OCI-LY7 (cell line): ENCODE measurements at regions not wholly inside any gene's neighbourhood (a gene's known extent, or its start where the extent isn't known, plus 50 kb on each side); places are given as distances from the start of the nearest gene placed in this dataset.
A peak's percentile ranks its signal among the peaks of the same experiment; 100 is the strongest.

Source experiments
- BruUV-seq: library from RNA; stranded (reverse); fragments of 400-500 nt; replicated peaks from 2 replicates; lab custom pipeline; 2021; lab: Mats Ljungman, UMichigan
- CTCF ChIA-PET: fragments of 300-600 bp; sonication (Branson Sonifier 250); formaldehyde crosslinking; loops from one replicate; lab custom pipeline; 2022; ENCODE audit warnings: antibody characterized with exemption; ENCODE audit not compliant: unreplicated experiment; lab: Charles Lee
- POLR2A ChIA-PET: fragments of 300-600 bp; sonication (Branson Sonifier 250); formaldehyde crosslinking; loops from one replicate; lab custom pipeline; 2022; ENCODE audit warnings: antibody characterized with exemption; lab: Charles Lee
- DNase-seq: peaks from one replicate; pipeline ENCODE4 v3.0.0-alpha.2; 2015; ENCODE audit warnings: low spot score
- H2AFZ ChIP-seq: fragments of 200-600 bp; sonication (generic), shearing (Covaris generic); 2 replicates; pipeline ENCODE4 v1.6.1; 2014; ENCODE audit warnings: mild to moderate bottlenecking, antibody characterized with exemption, low read length, moderate library complexity
- H3K27ac ChIP-seq: fragments of 200-600 bp; sonication (generic); 2 replicates; pipeline ENCODE4 v1.5.1; 2014; ENCODE audit warnings: mixed run types, low read depth, mild to moderate bottlenecking, moderate library complexity, low read length, inconsistent platforms; ENCODE audit not compliant: poor library complexity, severe bottlenecking
- H3K36me3 ChIP-seq: fragments of 200-600 bp; sonication (generic); 2 replicates; pipeline ENCODE4 v1.6.1; 2014; ENCODE audit warnings: mild to moderate bottlenecking, antibody characterized with exemption, low read length, moderate library complexity, mixed read lengths; ENCODE audit not compliant: insufficient read depth
- H3K4me1 ChIP-seq: fragments of 200-600 bp; sonication (generic); 2 replicates; pipeline ENCODE4 v1.5.1; 2014; ENCODE audit warnings: mild to moderate bottlenecking, low read length; ENCODE audit not compliant: insufficient read depth, poor library complexity, severe bottlenecking
- H3K4me2 ChIP-seq: fragments of 200-600 bp; sonication (generic); 2 replicates; pipeline ENCODE4 v1.6.1; 2014; ENCODE audit warnings: mild to moderate bottlenecking, low read length
- H3K4me3 ChIP-seq: fragments of 200-600 bp; sonication (generic); 2 replicates; pipeline ENCODE4 v1.5.1; 2014; ENCODE audit warnings: mild to moderate bottlenecking, low read depth, low read length; ENCODE audit not compliant: poor library complexity, severe bottlenecking
- H3K79me2 ChIP-seq: fragments of 200-600 bp; sonication (generic); 2 replicates; pipeline ENCODE4 v1.6.1; 2016; ENCODE audit warnings: low read depth, mild to moderate bottlenecking, low read length, moderate library complexity, mixed read lengths; ENCODE audit not compliant: insufficient read depth
- H3K9me2 ChIP-seq: fragments of 200-600 bp; sonication (generic); 2 replicates; pipeline ENCODE4 v1.6.1; 2016; ENCODE audit warnings: mild to moderate bottlenecking, low read length, mixed read lengths; ENCODE audit not compliant: insufficient read depth
- H3K9me3 ChIP-seq: fragments of 200-600 bp; sonication (generic); 2 replicates; pipeline ENCODE4 v1.6.1; 2014; ENCODE audit warnings: mild to moderate bottlenecking, mixed run types, low read length, mixed read lengths
- H4K20me1 ChIP-seq: fragments of 200-600 bp; sonication (generic); 2 replicates; pipeline ENCODE4 v1.6.1; 2014; ENCODE audit warnings: mild to moderate bottlenecking, antibody characterized with exemption, low read length, moderate library complexity, mixed read lengths; ENCODE audit not compliant: insufficient read depth
- EZH2phosphoT487 ChIP-seq: fragments of 200-600 bp; sonication (generic); IDR thresholded peaks from 2 replicates; pipeline ENCODE4 v1.6.1; 2018; ENCODE audit warnings: low read depth, borderline replicate concordance, mild to moderate bottlenecking, mixed run types, antibody characterized with exemption, low read length, moderate library complexity, mixed read lengths
- intact Hi-C: fragments of 100-400 bp; cut with micrococcal nuclease; formaldehyde crosslinking; loops from one replicate; pipeline ENCODE4 v1.10.0; 2022; ENCODE audit not compliant: unreplicated experiment
- TF ChIP-seq, protein P1 (sequence below): fragments of 200-600 bp; sonication (generic); conservative IDR thresholded peaks from 2 replicates; pipeline ENCODE4 v1.5.1; 2014; ENCODE audit warnings: mild to moderate bottlenecking, antibody characterized with exemption, low read length, moderate library complexity, mixed read lengths

DNA sequence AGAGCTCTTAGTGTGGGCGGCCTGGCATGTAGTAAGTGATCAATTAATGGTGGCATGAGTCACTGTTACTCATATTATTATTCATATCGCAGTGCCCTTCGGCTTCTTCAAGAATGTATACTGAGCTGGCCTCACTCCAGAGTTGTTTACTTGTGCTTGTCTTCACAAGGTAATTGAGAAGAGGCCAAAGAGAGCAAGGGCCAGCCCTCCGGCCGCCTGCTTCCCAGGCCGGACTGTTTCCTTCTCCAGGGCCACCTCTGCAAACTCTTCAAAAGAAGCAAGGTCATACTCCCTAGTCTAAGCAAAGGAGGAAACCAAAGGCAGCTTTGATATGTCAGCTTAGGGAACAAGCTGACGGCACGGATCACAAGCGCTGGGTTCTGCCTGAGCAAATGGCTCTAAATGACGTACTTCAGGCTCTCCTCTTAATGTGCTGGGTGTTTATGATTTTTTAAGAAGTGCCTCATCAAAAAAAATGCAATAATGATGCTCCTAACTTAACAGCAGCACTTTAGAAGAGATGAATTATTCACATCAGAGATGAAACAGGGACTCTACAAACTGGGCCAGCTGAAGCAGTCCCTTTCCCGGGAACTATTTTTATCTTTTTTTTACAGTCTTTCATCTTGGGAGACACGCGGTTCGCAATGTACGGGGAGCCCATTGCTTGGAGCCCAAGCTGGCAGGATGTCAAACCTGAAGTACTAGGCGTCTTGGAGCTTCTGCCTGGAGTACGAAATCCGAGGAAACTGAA is 65.6 kb upstream of the DLK1 start:
- Histone ChIP-seq H4K20me1 (no peaks in the 10 kb centered on the region), H2AFZ (no peak overlapping the region), H3K9me3 (no peaks in the 10 kb centered on the region), H3K4me1 (no peaks in the 10 kb centered on the region), H3K27ac (no peak overlapping the region), H3K4me2 (no peak overlapping the region), H3K79me2 (no peaks in the 10 kb centered on the region), H3K36me3 (no peaks in the 10 kb centered on the region), H3K9me2 (no peaks in the 10 kb centered on the region), H3K4me3 (no peak overlapping the region)
- ChIA-PET POLR2A (no interaction called here), CTCF (no interaction called here)
- no peak for DNase-seq
- TF ChIP-seq, protein P1, sequence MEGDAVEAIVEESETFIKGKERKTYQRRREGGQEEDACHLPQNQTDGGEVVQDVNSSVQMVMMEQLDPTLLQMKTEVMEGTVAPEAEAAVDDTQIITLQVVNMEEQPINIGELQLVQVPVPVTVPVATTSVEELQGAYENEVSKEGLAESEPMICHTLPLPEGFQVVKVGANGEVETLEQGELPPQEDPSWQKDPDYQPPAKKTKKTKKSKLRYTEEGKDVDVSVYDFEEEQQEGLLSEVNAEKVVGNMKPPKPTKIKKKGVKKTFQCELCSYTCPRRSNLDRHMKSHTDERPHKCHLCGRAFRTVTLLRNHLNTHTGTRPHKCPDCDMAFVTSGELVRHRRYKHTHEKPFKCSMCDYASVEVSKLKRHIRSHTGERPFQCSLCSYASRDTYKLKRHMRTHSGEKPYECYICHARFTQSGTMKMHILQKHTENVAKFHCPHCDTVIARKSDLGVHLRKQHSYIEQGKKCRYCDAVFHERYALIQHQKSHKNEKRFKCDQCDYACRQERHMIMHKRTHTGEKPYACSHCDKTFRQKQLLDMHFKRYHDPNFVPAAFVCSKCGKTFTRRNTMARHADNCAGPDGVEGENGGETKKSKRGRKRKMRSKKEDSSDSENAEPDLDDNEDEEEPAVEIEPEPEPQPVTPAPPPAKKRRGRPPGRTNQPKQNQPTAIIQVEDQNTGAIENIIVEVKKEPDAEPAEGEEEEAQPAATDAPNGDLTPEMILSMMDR, result no peak
- no peak for TF ChIP-seq EZH2phosphoT487
- no TSS peak for BruUV-seq
- intact Hi-C loops, result no loop called here

DNA sequence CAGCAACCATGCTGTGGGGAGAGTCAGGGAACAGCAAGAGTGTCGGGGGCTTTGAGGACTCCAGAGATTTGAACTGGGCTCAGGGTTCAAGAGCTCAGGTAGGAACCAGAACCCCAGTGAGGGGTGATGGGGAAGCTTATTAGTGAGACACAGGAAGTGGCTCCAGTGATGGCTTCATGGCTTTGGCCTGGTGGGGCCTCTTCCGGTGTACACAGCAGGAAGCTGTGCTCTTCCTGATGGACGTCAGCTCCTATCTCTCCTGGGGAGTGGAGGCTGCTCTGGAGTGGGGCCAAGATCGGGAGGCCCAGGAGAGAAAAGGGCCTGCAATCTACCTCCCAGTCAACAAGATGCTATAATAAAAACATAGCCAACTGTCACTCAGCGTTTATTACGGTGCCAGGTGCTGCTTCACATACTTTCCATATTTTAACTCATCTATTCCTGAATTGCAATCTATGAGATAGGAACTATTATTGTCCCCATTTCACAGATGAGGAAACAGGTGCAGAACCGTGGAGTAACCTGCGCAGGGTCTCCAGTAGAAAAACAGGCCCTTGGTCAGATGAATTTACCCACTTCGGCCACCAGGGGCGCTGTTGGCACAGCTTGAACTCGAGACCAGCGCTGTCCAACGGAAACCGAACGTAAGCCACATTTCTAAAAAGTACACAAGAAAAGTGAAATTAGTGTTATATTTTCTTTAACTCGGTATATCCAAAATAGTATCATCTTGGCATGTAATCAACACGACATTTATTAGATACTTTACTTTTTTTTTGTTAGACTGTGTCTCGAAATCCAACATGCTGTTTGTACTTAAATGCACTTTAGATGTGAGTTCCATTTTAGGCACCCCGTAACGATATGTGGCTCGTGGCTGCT is 63.6 kb upstream of the DLK1 start:
- H2AFZ ChIP-seq, result peak overlapping the region; percentile 83
- TF ChIP-seq, protein P1, result peak; percentile 98
- TF ChIP-seq EZH2phosphoT487, result no peak
- ChIA-PET CTCF (interaction anchor here (0.6 kb wide), 1 partner anchor 278 kb away, joined by 3 read pairs; no protein-coding TSS in a partner anchor), POLR2A (no interaction called here)
- DNase-seq, result peak; percentile 65
- intact Hi-C loops, result no loop called here
- no peaks in the 10 kb centered on the region for H3K4me1 ChIP-seq
- BruUV-seq, result no TSS peak
- no peaks in the 10 kb centered on the region for H3K9me3 ChIP-seq
- H3K79me2 ChIP-seq, result no peaks in the 10 kb centered on the region
- no peaks in the 10 kb centered on the region for H3K9me2 ChIP-seq
- H3K27ac ChIP-seq, result no peak overlapping the region
- H3K4me3 ChIP-seq, result no peak overlapping the region
- H4K20me1 ChIP-seq, result no peaks in the 10 kb centered on the region
- H3K36me3 ChIP-seq, result no peaks in the 10 kb centered on the region
- H3K4me2 ChIP-seq, result no peak overlapping the region

DNA sequence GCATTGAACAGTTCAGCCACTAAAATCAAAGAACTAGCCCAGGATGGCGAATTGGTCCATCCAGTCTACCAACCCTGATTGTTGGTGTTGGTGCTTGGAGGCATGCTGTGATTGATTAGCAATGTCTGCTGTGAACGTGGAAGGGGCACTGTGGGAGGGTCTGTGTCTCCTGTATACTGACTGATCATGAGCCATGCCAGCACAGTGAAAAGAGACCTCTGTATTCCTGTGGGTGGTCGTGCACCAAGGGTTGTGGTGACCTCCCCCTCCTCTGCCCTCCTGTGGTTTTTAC is 63.0 kb upstream of the DLK1 start:
- ChIA-PET POLR2A (no interaction called here), CTCF (no interaction called here)
- no peak overlapping the region for H3K27ac ChIP-seq
- no peaks in the 10 kb centered on the region for H3K9me3 ChIP-seq
- no peak overlapping the region for H3K4me3 ChIP-seq
- no peaks in the 10 kb centered on the region for H3K79me2 ChIP-seq
- BruUV-seq, result no TSS peak
- H3K4me2 ChIP-seq, result no peak overlapping the region
- H2AFZ ChIP-seq, result no peak overlapping the region
- H4K20me1 ChIP-seq, result no peaks in the 10 kb centered on the region
- intact Hi-C loops, result no loop called here
- H3K36me3 ChIP-seq, result no peaks in the 10 kb centered on the region
- DNase-seq, result no peak
- H3K4me1 ChIP-seq, result no peaks in the 10 kb centered on the region
- no peak for TF ChIP-seq EZH2phosphoT487
- TF ChIP-seq, protein P1, result no peak
- no peaks in the 10 kb centered on the region for H3K9me2 ChIP-seq
